ENCODE measurements at regions not wholly inside any gene's neighbourhood (a gene's known extent, or its start where the extent isn't known, plus 50 kb on each side); places are given as distances from the start of the nearest gene placed in this dataset.

DNA sequence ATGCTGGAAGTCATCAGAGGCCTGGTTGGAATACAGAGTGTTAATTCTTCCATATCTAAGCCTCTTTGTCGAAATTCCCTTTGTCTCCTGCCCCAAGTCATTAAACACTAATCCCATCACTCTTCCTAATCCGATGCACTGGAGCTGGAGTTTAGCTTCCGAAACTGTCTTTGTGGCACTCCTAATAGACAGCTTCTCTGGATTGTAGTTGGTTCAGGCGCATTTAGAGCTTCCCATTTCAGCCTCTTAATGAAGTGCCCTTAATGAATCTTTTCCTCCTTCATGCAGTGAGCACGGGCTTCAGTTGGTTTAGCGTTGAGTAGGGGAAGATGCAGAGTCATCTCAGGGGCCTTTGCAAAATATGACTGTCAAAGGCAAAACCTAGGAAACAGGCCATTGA lies 72.2 kb upstream of the MEIS1 start:
- Histone ChIP-seq H4K91ac (ENCODE audit: insufficient read depth, low read depth, low read length) (no peak overlapping the region), H3K9ac (ENCODE audit: low read depth, low read length) (no peak overlapping the region), H3K4ac (ENCODE audit: low read depth, low read length) (no peak overlapping the region), H2AK5ac (ENCODE audit: low read depth, low read length) (no peak overlapping the region), H2AFZ (replicated peaks; ENCODE audit: low read length, poor library complexity) (no peak overlapping the region), H3K36me3 (ENCODE audit: control insufficient read depth, insufficient read depth, low read length) (no peaks in the 10 kb centered on the region), H3K9me1 (ENCODE audit: insufficient read depth, low read length) (no peaks in the 10 kb centered on the region), H3K4me1 (ENCODE audit: control insufficient read depth, insufficient read depth, low read length) (peaks cover 3% of the 10 kb centered on the region; the same call in 1 of the 2 replicates), H2BK15ac (ENCODE audit: low read depth, low read length) (no peak overlapping the region), H3K18ac (ENCODE audit: low read depth, low read length) (no peak overlapping the region), H2BK120ac (ENCODE audit: low read depth, low read length) (no peak overlapping the region), H2BK20ac (ENCODE audit: low read depth, low read length) (no peak overlapping the region), H3K9me3 (ENCODE audit: control insufficient read depth, insufficient read depth, low read length) (no peaks in the 10 kb centered on the region), H2BK5ac (ENCODE audit: low read depth, low read length, poor library complexity, severe bottlenecking) (no peak overlapping the region), H4K20me1 (ENCODE audit: insufficient read depth, low read length) (no peaks in the 10 kb centered on the region), H3K27me3 (ENCODE audit: control insufficient read depth, insufficient read depth, low read length) (peaks cover 26% of the 10 kb centered on the region), H2AK9ac (replicated peaks; ENCODE audit: low read depth, low read length, poor library complexity) (no peak overlapping the region), H3K4me3 (ENCODE audit: insufficient read depth, low read depth, low read length) (no peak overlapping the region), H3K79me1 (ENCODE audit: low read depth in 1 of 2, low read length in 2 of 2) (no peaks in the 10 kb centered on the region), H3K56ac (ENCODE audit: extremely low read depth, insufficient read depth, low read length) (no peak overlapping the region), H3K27ac (ENCODE audit: insufficient read depth, low read length) (no peak overlapping the region), H4K8ac (ENCODE audit: low read depth in 2 of 2, low read length in 2 of 2) (no peak overlapping the region), H3K4me2 (ENCODE audit: low read depth, low read length) (no peak overlapping the region), H3K14ac (replicated peaks; ENCODE audit: low read depth, low read length) (no peak overlapping the region), H3K23ac (ENCODE audit: low read depth, low read length) (no peak overlapping the region), H4K5ac (ENCODE audit: low read depth, low read length) (no peak overlapping the region)
- no TSS peak for BruUV-seq (replicated peaks)
- DNase-seq = no peak
- TF ChIP-seq MXI1 (IDR thresholded peaks at IDR 0.05; ENCODE audit: borderline replicate concordance, low read depth, low read length) (no peak), SMC3 (IDR thresholded peaks at IDR 0.05; ENCODE audit: low read depth, low read length) (no peak), FOS (IDR thresholded peaks at IDR 0.05; ENCODE audit: low read depth, low read length) (no peak), CEBPB (IDR thresholded peaks at IDR 0.05; ENCODE audit: low read depth, low read length) (no peak), NFE2L2 (IDR thresholded peaks at IDR 0.05; ENCODE audit: low read depth, low read length) (no peak), MAFK (IDR thresholded peaks at IDR 0.05; ENCODE audit: low read depth, low read length) (no peak), RAD21 (IDR thresholded peaks at IDR 0.05; ENCODE audit: low read length) (no peak), BHLHE40 (IDR thresholded peaks at IDR 0.05; ENCODE audit: low read depth, low read length) (no peak), POLR2A (IDR thresholded peaks at IDR 0.05; ENCODE audit: low read depth, low read length) (no peak), RCOR1 (IDR thresholded peaks at IDR 0.05; ENCODE audit: insufficient replicate concordance, low read length) (no peak), CTCF (conservative IDR thresholded peaks at IDR 0.05; ENCODE audit: low read depth, low read length) (no peak), MAZ (IDR thresholded peaks at IDR 0.05; ENCODE audit: borderline replicate concordance, low read depth, low read length) (no peak)
- TF ChIP-seq, protein P1, sequence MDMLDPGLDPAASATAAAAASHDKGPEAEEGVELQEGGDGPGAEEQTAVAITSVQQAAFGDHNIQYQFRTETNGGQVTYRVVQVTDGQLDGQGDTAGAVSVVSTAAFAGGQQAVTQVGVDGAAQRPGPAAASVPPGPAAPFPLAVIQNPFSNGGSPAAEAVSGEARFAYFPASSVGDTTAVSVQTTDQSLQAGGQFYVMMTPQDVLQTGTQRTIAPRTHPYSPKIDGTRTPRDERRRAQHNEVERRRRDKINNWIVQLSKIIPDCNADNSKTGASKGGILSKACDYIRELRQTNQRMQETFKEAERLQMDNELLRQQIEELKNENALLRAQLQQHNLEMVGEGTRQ (IDR thresholded peaks at IDR 0.05; ENCODE audit: low read depth, low read length) = no peak
- dilution Hi-C loops (cut with HindIII; ENCODE audit: low sequenced_read_pairs, unreplicated experiment) = no loop called here
- in situ Hi-C loops (cut with MboI; ENCODE audit: low sequenced_read_pairs) = no loop called here
- ChIA-PET CTCF (interaction anchor here (0.6 kb wide), 1 partner anchor 569 kb away, joined by 3 read pairs; no protein-coding TSS in a partner anchor), POLR2A (ENCODE audit: unreplicated experiment) (no interaction called here)
- no CpG with 5 or more reads among the region's 6 CpGs for WGBS, 2 experiments (ENCODE audit: extremely low coverage in 2 of 2, insufficient read length in 1 of 2)
- intact Hi-C loops (cut with micrococcal nuclease) = no loop called here
- no peak for ATAC-seq (ENCODE audit: low read depth)

Measured in IMR-90 (cell line).